ENCODE measurements at regions not wholly inside any gene's neighbourhood (a gene's known extent, or its start where the extent isn't known, plus 50 kb on each side); places are given as distances from the start of the nearest gene placed in this dataset.

- DNase-seq (no peak), ATAC-seq (ENCODE audit: insufficient read depth, low FRiP score) (no peak)
- H3K36me3 ChIP-seq (ENCODE audit: control insufficient read depth in 4 of 4, insufficient read depth in 4 of 4, low read length in 4 of 4), result no peaks in the 10 kb centered on the region
- TF ChIP-seq, protein P1, sequence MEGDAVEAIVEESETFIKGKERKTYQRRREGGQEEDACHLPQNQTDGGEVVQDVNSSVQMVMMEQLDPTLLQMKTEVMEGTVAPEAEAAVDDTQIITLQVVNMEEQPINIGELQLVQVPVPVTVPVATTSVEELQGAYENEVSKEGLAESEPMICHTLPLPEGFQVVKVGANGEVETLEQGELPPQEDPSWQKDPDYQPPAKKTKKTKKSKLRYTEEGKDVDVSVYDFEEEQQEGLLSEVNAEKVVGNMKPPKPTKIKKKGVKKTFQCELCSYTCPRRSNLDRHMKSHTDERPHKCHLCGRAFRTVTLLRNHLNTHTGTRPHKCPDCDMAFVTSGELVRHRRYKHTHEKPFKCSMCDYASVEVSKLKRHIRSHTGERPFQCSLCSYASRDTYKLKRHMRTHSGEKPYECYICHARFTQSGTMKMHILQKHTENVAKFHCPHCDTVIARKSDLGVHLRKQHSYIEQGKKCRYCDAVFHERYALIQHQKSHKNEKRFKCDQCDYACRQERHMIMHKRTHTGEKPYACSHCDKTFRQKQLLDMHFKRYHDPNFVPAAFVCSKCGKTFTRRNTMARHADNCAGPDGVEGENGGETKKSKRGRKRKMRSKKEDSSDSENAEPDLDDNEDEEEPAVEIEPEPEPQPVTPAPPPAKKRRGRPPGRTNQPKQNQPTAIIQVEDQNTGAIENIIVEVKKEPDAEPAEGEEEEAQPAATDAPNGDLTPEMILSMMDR (IDR thresholded peaks at IDR 0.05; ENCODE audit: control extremely low read depth, extremely low read depth), result no peak
- no peak overlapping the region for H3K9ac ChIP-seq (ENCODE audit: insufficient read depth in 1 of 2, low read length in 2 of 2)
- peaks cover 0 to 7% (median 0%) of the 10 kb centered on the region in 3 donors for H3K27me3 ChIP-seq (ENCODE audit: control insufficient read depth in 3 of 3, insufficient read depth in 3 of 3, low read length in 2 of 3)
- H3K4me3 ChIP-seq, result no peak overlapping the region
- WGBS, 2 donors, result 81% methylated on average over 7 of the region's 7 CpGs
- H3K27ac ChIP-seq (ENCODE audit: low read depth in 1 of 2, low read length in 1 of 2), result no peak overlapping the region
- H3K9me3 ChIP-seq (ENCODE audit: control insufficient read depth in 4 of 4, insufficient read depth in 3 of 4, low read length in 3 of 4), result no peaks in the 10 kb centered on the region
- no peaks in the 10 kb centered on the region for H3K4me1 ChIP-seq (ENCODE audit: control insufficient read depth in 5 of 5, insufficient read depth in 5 of 5, low read length in 5 of 5)
These were observed 316.7 kb downstream of the TCERG1L start for GRCh38 chr10:130994845-130995244.

- H3K27ac ChIP-seq (ENCODE audit: low read depth in 1 of 2, low read length in 1 of 2), result no peak overlapping the region
- ATAC-seq (ENCODE audit: insufficient read depth, low FRiP score) (no peak), DNase-seq (no peak)
- TF ChIP-seq, protein P1 (IDR thresholded peaks at IDR 0.05; ENCODE audit: control extremely low read depth, extremely low read depth), result no peak
- H3K4me1 ChIP-seq (ENCODE audit: control insufficient read depth in 5 of 5, insufficient read depth in 5 of 5, low read length in 5 of 5), result no peaks in the 10 kb centered on the region
- H3K9me3 ChIP-seq (ENCODE audit: control insufficient read depth in 4 of 4, insufficient read depth in 3 of 4, low read length in 3 of 4), result no peaks in the 10 kb centered on the region
- 62 to 66% methylated on average over 8 of the region's 8 CpGs for WGBS, 2 donors
- no peak overlapping the region for H3K4me3 ChIP-seq
- H3K27me3 ChIP-seq (ENCODE audit: control insufficient read depth in 3 of 3, insufficient read depth in 3 of 3, low read length in 2 of 3), result peaks cover 0 to 7% (median 2%) of the 10 kb centered on the region in 3 donors
- no peaks in the 10 kb centered on the region for H3K36me3 ChIP-seq (ENCODE audit: control insufficient read depth in 4 of 4, insufficient read depth in 4 of 4, low read length in 4 of 4)
- H3K9ac ChIP-seq (ENCODE audit: insufficient read depth in 1 of 2, low read length in 2 of 2), result no peak overlapping the region
These were observed 314.1 kb downstream of the TCERG1L start for GRCh38 chr10:130997267-130998045.

- no peak for ATAC-seq (ENCODE audit: insufficient read depth, low FRiP score)
- Histone ChIP-seq H3K9me3 (ENCODE audit: control insufficient read depth in 4 of 4, insufficient read depth in 3 of 4, low read length in 3 of 4) (no peaks in the 10 kb centered on the region), H3K4me3 (no peak overlapping the region), H3K4me1 (ENCODE audit: control insufficient read depth in 5 of 5, insufficient read depth in 5 of 5, low read length in 5 of 5) (no peaks in the 10 kb centered on the region), H3K36me3 (ENCODE audit: control insufficient read depth in 4 of 4, insufficient read depth in 4 of 4, low read length in 4 of 4) (no peaks in the 10 kb centered on the region), H3K9ac (ENCODE audit: insufficient read depth in 1 of 2, low read length in 2 of 2) (no peak overlapping the region), H3K27me3 (ENCODE audit: control insufficient read depth in 3 of 3, insufficient read depth in 3 of 3, low read length in 2 of 3) (peaks cover 0 to 7% (median 2%) of the 10 kb centered on the region in 3 donors), H3K27ac (ENCODE audit: low read depth in 1 of 2, low read length in 1 of 2) (no peak overlapping the region)
- 73 to 77% methylated on average over 5 of the region's 5 CpGs for WGBS, 2 donors
- DNase-seq, result no peak
- TF ChIP-seq, protein P1 (IDR thresholded peaks at IDR 0.05; ENCODE audit: control extremely low read depth, extremely low read depth), result no peak
These were observed 313.5 kb downstream of the TCERG1L start for GRCh38 chr10:130998046-130998435.
